ENCODE measurements at regions not wholly inside any gene's neighbourhood (a gene's known extent, or its start where the extent isn't known, plus 50 kb on each side); places are given as distances from the start of the nearest gene placed in this dataset.

DNA sequence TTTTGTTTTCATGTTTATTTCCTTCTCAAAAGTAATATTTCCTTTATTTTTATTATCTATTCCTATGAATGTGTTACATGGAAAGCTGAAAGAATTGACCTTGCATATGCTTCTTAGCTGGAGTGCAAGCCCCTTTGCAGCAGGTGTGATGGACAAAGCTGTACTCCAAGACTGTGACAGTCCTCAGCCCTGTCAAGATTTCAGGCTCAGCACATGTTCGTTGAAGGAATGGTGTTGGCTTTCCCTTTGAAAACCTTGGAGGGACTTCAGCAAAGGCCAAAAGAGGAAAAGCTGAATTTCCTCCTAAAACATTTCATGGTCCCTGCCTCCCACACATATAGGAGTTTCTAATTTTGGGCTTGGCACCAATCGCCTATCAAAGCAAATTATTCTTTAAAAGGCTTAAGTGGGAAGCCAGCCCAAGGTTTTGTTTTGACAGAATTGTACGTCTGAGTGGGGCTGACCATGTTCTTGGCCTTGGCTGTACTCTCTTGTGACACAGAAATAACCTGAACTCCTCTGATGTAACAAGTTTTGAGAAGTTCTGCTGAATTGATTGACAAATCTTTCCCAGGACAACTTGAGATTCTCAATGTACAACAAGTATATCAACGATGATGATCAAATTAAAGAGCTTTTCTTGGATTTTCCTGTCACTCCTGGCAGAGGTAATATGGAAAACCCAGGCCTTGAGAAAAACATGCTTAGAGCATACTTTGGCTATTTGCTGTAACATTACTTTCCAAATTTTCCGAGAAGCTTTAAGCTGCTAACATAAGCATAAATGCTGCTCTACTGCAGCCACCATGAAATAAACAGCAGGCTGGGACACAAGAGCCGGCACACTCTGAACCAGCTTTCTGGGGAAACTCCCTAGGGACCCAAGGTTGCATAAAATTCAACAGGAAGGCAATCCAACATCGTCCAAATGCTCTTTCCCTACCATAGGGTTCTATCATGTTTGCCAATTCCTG, 135.7 kb upstream of the ZNF648 start:
- no peak overlapping the region for H3K4me3 ChIP-seq (ENCODE audit: low read depth, low read length)
- no peak for DNase-seq (ENCODE audit: low read depth)
- TF ChIP-seq, protein P1, sequence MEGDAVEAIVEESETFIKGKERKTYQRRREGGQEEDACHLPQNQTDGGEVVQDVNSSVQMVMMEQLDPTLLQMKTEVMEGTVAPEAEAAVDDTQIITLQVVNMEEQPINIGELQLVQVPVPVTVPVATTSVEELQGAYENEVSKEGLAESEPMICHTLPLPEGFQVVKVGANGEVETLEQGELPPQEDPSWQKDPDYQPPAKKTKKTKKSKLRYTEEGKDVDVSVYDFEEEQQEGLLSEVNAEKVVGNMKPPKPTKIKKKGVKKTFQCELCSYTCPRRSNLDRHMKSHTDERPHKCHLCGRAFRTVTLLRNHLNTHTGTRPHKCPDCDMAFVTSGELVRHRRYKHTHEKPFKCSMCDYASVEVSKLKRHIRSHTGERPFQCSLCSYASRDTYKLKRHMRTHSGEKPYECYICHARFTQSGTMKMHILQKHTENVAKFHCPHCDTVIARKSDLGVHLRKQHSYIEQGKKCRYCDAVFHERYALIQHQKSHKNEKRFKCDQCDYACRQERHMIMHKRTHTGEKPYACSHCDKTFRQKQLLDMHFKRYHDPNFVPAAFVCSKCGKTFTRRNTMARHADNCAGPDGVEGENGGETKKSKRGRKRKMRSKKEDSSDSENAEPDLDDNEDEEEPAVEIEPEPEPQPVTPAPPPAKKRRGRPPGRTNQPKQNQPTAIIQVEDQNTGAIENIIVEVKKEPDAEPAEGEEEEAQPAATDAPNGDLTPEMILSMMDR (IDR thresholded peaks at IDR 0.05; ENCODE audit: insufficient read depth, low read depth, low read length) = no peak

DNA sequence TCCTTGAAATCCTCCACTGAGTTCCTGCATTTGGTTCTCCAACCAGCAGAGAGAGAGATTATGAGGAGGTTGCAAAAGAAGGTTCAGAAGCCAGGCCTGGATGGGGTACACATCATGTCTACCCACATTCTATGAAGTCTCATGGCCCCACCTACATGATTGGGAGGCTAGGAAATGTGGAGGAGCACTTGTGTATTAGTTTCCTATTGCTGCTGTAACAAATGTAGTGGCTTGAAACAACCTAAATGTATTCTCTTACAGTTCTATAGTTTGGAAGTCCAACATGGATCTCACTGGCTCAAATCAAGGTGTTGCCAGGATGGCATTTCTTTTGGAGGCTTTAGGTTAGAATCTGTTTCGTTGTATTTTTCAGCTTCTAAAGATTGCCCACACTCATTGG, 134.2 kb upstream of the ZNF648 start:
- no peak overlapping the region for H3K4me3 ChIP-seq (ENCODE audit: low read depth, low read length)
- DNase-seq (ENCODE audit: low read depth) = no peak
- TF ChIP-seq, protein P1 (IDR thresholded peaks at IDR 0.05; ENCODE audit: insufficient read depth, low read depth, low read length) = no peak

DNA sequence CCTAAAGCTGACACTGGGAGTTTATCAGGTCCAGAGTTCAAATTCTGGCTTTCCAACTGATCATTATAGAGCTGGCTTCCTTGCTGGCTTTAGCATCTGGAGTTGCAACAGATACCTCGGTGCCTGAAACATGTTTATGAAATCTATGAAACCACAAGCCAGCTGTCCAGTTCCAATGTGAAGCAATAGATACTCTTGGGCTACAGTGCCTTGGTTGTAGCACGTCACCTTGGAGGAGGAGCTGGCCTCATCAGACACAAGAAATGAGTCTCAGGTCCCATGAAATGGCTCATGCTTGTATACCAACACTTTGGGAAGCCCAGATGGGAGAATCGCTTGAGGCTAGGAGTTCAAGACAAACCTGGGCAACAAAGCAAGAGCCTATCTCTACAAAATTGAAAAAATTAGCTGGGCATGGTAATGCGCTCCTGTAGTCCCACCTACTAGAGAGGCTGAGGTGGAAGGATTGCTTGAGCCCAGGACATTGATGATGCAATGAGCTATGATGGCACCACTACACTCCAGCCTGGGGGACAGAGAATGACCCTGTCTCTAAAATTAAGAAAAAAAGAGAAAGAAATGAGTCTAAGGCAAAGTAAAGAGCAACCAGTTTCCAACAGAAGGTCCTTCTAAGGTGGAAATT, 132.5 kb upstream of the ZNF648 start:
- H3K4me3 ChIP-seq (ENCODE audit: low read depth, low read length) = no peak overlapping the region
- DNase-seq (ENCODE audit: low read depth) = peak; percentile 88
- TF ChIP-seq, protein P1 (IDR thresholded peaks at IDR 0.05; ENCODE audit: insufficient read depth, low read depth, low read length) = no peak

DNA sequence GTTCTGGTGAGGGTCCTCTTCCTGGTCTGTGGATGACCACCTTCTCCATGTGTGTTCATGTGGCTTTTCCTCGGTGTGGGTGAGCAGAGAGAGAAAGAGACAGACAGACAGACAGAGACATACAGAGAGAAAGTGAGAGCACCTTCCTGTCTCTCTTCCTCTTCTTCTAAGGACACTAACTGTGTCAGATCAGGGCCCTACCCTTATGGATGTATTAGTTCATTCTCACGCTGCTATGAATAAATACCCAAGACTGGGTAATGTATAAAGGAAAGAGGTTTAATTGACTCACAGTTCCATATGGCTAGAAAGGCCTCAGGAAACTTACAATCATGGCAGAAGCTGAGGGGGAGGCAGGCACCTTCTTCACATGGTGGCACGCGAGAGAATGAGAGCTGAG, 131.5 kb upstream of the ZNF648 start:
- TF ChIP-seq, protein P1 (IDR thresholded peaks at IDR 0.05; ENCODE audit: insufficient read depth, low read depth, low read length) = no peak
- DNase-seq (ENCODE audit: low read depth) = no peak

DNA sequence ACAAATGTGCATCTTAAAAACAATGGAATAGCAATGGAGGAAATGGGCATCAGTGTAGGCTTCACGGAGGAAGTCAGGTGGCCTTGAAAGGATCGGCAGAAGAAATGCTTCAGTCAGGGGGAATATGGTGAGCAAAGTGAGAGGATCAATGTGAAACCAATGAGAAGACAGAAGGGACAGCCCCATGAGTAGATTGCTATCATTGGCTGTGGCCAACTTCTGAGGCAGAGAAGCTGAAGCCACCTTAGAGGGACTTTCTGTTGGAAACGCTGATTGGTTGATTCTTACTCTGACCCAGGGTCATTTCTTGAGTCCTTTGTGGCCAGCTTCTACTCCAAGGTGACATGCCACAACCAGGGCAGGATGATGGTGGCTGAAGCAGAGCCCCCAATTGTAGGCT, 130.7 kb upstream of the ZNF648 start:
- DNase-seq (ENCODE audit: low read depth) = no peak
- H3K4me3 ChIP-seq (ENCODE audit: low read depth, low read length) = no peak overlapping the region
- TF ChIP-seq, protein P1 (IDR thresholded peaks at IDR 0.05; ENCODE audit: insufficient read depth, low read depth, low read length) = no peak

More for the DNA sequence above, 131.5 kb upstream of the ZNF648 start:
- no peak overlapping the region for H3K4me3 ChIP-seq (ENCODE audit: low read depth, low read length)

DNA sequence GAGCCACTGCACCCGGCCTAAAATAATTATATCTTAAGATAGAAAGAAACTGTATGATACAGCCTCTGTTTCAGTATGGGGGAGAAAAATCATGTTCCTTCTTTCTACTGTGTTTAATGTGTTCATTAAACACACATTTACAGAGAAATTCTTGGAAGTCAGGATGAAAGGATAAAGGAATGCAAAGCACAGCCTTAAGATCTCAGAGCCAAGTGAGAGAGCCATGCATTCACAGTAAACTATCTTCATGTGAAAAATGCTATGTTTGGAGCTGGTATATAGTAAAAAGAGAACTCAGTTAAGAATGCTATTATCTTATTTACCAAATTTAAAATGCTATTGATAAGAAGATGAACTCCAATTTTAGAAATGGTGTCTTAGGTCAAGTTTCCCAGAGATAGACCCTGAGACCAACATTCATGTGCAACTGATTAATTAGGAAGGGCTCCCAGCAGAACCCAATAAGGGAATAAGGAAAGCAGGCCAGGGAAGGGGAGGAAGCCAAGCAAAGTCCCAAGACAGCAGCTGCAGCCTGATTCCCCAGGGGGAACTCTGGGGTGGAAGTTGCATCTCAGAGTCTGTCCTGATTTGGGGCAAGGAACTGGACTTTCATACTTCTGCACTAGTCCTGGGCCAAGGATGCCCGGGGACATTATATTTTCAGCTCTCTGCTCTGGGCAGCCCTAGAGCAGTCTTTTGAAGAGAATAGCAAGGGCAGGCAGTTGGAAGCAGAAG, 130.0 kb upstream of the ZNF648 start:
- H3K4me3 ChIP-seq (ENCODE audit: low read depth, low read length) = no peak overlapping the region
- no peak for DNase-seq (ENCODE audit: low read depth)
- TF ChIP-seq, protein P1 (IDR thresholded peaks at IDR 0.05; ENCODE audit: insufficient read depth, low read depth, low read length) = no peak

Measured in fibroblast of villous mesenchyme (primary cell).